Subcutaneous abdominal adipose tissue (tissue), 5 donors: ENCODE measurements at regions not wholly inside any gene's neighbourhood (a gene's known extent, or its start where the extent isn't known, plus 50 kb on each side); places are given as distances from the start of the nearest gene placed in this dataset.

ENCODE experiments used
- H3K27ac ChIP-seq: one replicate; pipeline ENCODE4 v1.7.0; 2013; ENCODE audit warnings: low read depth, mild to moderate bottlenecking, inconsistent platforms, low read length, moderate library complexity
- H3K27me3 ChIP-seq, 5 donors: one replicate each; pipeline ENCODE4 v1.7.0; 2013; ENCODE audit warnings: low read length in 5 of 5, inconsistent platforms in 1 of 5; ENCODE audit not compliant: control insufficient read depth in 5 of 5, insufficient read depth in 4 of 5
- H3K36me3 ChIP-seq, 5 donors: one replicate each; pipeline ENCODE4 v1.7.0; 2013; ENCODE audit warnings: low read length in 5 of 5; ENCODE audit not compliant: control insufficient read depth in 5 of 5, insufficient read depth in 5 of 5
- H3K4me1 ChIP-seq, 5 donors: one replicate each; pipeline ENCODE4 v1.7.0; 2013; ENCODE audit warnings: low read length in 5 of 5, mild to moderate bottlenecking in 3 of 5, moderate library complexity in 1 of 5; ENCODE audit not compliant: control insufficient read depth in 5 of 5, insufficient read depth in 5 of 5
- H3K4me3 ChIP-seq, 5 donors: one replicate each; pipeline ENCODE4 v1.7.0; 2013; ENCODE audit warnings: low read length in 5 of 5, low read depth in 1 of 5
- H3K9ac ChIP-seq, 5 donors: one replicate each; pipeline ENCODE4 v1.7.0; 2013; ENCODE audit warnings: low read length in 5 of 5, mild to moderate bottlenecking in 4 of 5, moderate library complexity in 3 of 5
- H3K9me3 ChIP-seq, 5 donors: one replicate each; pipeline ENCODE4 v1.7.0; 2013; ENCODE audit warnings: low read length in 5 of 5; ENCODE audit not compliant: control insufficient read depth in 5 of 5
- donor health status: healthy.
- donor health status: healthy.
- donor health status: healthy.
- donor health status: healthy.
- donor health status: healthy.

DNA sequence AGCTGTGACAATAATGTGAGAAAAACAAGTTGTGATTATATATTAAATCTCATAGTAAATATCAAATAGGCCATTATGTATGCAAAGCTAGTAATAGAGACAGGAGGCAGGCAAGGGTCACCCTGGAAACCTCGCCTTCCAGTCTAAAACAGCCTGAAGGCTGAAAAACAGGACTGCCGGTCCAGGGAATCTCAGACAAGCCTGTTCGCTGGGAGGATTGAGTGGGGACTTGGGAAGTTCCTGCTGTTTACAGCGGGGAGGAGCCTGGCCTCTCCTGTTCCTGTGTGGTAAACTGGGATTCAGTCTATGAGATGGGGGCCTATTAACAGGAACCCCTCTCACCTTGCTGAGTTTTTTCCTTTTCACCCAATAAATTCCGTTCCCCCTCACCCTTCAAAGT lies 2317.3 kb downstream of the PCDH7 start:
- no peak overlapping the region for H3K27ac ChIP-seq
- no peak overlapping the region for H3K9ac ChIP-seq
- no peaks in the 10 kb centered on the region for H3K27me3 ChIP-seq
- no peaks in the 10 kb centered on the region for H3K36me3 ChIP-seq
- no peaks in the 10 kb centered on the region for H3K4me1 ChIP-seq
- no peak overlapping the region for H3K4me3 ChIP-seq
- no peaks in the 10 kb centered on the region for H3K9me3 ChIP-seq

DNA sequence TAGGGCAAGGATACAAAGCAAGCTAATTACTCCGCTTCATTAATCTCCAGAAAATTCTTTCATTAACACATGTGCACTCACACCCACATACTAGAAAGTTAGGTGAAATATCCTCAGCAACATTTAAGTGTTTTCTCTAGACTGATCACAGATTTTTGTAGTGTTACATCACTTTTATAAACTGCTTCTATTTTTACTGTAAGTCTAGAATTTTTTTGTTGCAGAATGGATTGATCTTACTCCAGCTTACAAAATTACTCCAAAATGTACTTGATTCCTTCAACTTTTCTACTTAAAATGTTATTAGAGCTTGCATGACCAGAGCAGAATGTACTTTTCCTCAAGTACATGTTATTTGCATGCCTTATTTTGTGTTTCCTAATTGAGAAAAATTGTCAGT lies 2325.2 kb downstream of the PCDH7 start:
- H3K36me3 ChIP-seq, result no peaks in the 10 kb centered on the region
- no peak overlapping the region for H3K9ac ChIP-seq
- H3K9me3 ChIP-seq, result no peaks in the 10 kb centered on the region
- H3K4me1 ChIP-seq, result no peaks in the 10 kb centered on the region
- no peaks in the 10 kb centered on the region for H3K27me3 ChIP-seq
- no peak overlapping the region for H3K27ac ChIP-seq
- no peak overlapping the region for H3K4me3 ChIP-seq

DNA sequence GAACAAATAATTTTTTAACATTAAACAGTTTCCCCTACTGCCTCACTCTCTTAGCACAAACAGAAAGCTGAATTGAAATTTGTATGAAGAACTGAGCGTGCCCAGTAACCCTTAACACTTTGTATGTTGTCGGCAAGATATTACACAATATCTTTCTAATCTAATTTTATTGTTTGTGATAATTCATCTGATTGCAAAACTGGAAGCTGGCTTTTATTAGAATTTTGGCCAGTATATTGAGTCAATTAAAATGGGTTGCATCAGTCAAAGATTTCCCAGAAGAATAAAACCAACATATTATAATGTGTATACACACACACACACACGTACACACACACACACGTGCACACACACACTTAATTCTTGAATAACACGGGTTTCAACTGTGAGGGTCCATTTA lies 2332.1 kb downstream of the PCDH7 start:
- H3K36me3 ChIP-seq, result no peaks in the 10 kb centered on the region
- H3K9me3 ChIP-seq, result no peaks in the 10 kb centered on the region
- H3K27ac ChIP-seq, result no peak overlapping the region

DNA sequence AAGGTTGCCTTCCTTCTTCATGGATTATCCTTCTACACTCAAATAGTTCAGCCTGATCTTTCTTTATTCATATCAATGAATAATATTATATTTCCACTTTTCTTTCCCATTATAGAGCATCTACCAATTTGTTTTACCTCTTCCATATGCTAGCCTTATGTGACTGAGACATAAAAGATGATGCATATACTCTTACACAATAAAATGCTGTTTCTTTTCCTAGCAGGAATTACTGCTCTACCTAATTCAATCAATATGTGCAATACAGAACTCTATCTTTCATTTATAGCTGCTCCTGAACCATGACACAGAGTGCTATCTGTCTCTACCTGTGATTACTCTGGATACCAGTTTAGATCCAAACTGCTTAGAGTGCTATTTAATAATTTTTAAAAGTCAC lies 2334.0 kb downstream of the PCDH7 start:
- Histone ChIP-seq H3K27me3 (no peaks in the 10 kb centered on the region), H3K27ac (no peak overlapping the region), H3K4me1 (peaks cover 0 to 10% (median 0%) of the 10 kb centered on the region in 5 donors), H3K4me3 (no peak overlapping the region), H3K36me3 (no peaks in the 10 kb centered on the region), H3K9me3 (no peaks in the 10 kb centered on the region), H3K9ac (no peak overlapping the region)

More for the DNA sequence above, 2332.1 kb downstream of the PCDH7 start:
- Histone ChIP-seq H3K4me3 (peak overlapping the region in 3 of 5 donors; percentile 17 to 50 (median 37)), H3K4me1 (peaks cover 0 to 10% (median 0%) of the 10 kb centered on the region in 5 donors), H3K9ac (no peak overlapping the region), H3K27me3 (no peaks in the 10 kb centered on the region)

DNA sequence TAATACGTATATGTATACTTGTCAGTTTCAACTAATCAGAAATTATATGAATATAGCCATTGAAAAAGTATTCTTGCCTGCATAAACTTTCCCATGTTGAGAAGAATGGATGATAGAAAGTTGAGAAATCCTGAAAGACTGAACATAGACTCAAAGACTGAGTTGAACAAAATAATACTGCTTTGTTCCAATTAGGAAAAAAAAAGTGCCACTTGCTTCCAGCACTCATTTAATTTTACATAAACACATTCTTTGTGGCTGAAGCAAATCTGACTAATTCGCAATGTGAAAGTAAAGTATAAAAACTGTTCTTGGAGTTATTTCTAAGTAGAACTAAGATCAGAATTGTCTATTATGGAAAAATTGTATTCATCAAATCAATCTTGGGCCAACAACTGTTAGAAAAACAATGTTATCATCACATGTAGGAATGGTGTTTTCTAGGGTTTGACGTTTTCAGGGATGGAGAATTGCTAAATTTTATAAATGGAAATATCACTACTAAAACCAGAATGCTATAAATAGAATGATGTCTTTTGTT lies 2334.6 kb downstream of the PCDH7 start:
- no peak overlapping the region for H3K27ac ChIP-seq
- no peaks in the 10 kb centered on the region for H3K9me3 ChIP-seq
- peaks cover 0 to 10% (median 0%) of the 10 kb centered on the region in 5 donors for H3K4me1 ChIP-seq
- H3K4me3 ChIP-seq, result no peak overlapping the region
- H3K9ac ChIP-seq, result no peak overlapping the region
- no peaks in the 10 kb centered on the region for H3K27me3 ChIP-seq
- H3K36me3 ChIP-seq, result no peaks in the 10 kb centered on the region

DNA sequence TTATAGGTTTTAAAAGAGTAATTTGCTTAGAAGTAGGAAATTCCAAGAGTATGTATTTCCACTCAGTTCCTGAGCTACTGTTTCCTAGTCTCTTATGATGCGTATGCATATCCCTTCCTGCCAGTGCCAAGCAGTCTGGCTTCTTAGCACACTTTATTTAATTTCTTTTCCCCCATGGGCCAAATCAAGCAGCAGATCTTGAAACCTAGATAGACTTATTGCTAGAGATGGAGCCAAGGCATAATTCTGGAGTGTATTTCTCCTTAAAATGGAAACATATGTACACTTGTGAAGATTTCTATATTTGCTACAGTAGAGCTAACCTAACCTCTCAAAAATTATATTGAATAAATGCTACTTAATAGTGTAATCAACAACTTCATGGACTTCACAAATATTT lies 2337.6 kb downstream of the PCDH7 start:
- no peak overlapping the region for H3K4me3 ChIP-seq
- H3K27me3 ChIP-seq, result no peaks in the 10 kb centered on the region
- no peak overlapping the region for H3K27ac ChIP-seq

GRCh38 chr4:33058998-33059397 lies 2338.8 kb downstream of the PCDH7 start:
- H3K27me3 ChIP-seq, result no peaks in the 10 kb centered on the region
- no peaks in the 10 kb centered on the region for H3K9me3 ChIP-seq
- H3K36me3 ChIP-seq, result no peaks in the 10 kb centered on the region
- no peak overlapping the region for H3K27ac ChIP-seq
- no peak overlapping the region for H3K9ac ChIP-seq
- H3K4me3 ChIP-seq, result no peak overlapping the region
- H3K4me1 ChIP-seq, result peaks cover 2 to 21% (median 15%) of the 10 kb centered on the region in 5 donors

More for the DNA sequence above, 2337.6 kb downstream of the PCDH7 start:
- Histone ChIP-seq H3K9ac (no peak overlapping the region), H3K9me3 (no peaks in the 10 kb centered on the region), H3K36me3 (no peaks in the 10 kb centered on the region), H3K4me1 (peaks cover 2 to 24% (median 15%) of the 10 kb centered on the region in 5 donors)

DNA sequence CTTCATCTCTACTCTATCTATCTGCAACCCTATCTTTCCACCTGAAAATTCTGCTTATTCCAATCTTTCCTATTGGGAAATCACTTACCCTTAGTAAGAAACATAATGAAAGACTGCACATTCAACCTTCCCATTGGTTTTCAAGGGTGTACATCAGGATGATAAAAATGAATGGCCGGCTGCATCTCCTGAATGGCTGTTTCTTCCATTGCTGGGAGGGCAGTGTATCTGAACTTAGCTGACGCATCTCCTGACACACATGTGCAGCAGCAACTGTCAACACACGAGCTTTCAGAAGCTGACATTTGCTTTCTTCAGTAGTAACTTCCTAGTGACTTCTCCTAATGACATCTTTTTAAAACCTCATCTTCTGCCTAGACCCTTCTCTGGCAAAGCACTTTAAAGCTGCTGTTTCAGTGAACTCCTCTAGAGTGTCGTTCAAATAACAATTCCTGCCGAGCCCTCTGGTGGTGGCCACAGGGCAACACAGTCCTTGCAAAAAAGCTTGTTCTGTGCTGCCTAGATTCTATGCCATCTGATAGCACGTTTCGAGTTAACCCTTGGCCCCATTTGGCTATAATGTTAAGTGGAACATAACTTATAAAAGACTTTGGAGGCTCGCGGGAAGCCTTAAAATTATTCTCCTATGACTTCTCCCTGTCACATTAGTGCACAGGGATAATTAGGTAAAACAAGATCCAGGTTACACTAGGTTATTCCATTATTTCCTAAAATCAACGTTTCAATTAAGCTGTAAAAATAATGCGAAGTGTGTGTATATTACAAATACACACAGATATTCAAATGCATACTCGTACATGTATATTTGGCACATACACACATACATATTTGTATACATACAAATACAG lies 2340.7 kb downstream of the PCDH7 start:
- Histone ChIP-seq H3K9me3 (no peaks in the 10 kb centered on the region), H3K4me1 (peaks cover 2 to 21% (median 15%) of the 10 kb centered on the region in 5 donors), H3K36me3 (no peaks in the 10 kb centered on the region), H3K9ac (no peak overlapping the region), H3K27me3 (no peaks in the 10 kb centered on the region), H3K27ac (no peak overlapping the region), H3K4me3 (no peak overlapping the region)

- H3K4me3 ChIP-seq, result no peak overlapping the region
- H3K27me3 ChIP-seq, result no peaks in the 10 kb centered on the region
- no peaks in the 10 kb centered on the region for H3K36me3 ChIP-seq
- no peak overlapping the region for H3K27ac ChIP-seq
- no peak overlapping the region for H3K9ac ChIP-seq
- H3K9me3 ChIP-seq, result no peaks in the 10 kb centered on the region
- peaks cover 2 to 21% (median 15%) of the 10 kb centered on the region in 5 donors for H3K4me1 ChIP-seq
These were observed 2341.6 kb downstream of the PCDH7 start for GRCh38 chr4:33061727-33062126.

DNA sequence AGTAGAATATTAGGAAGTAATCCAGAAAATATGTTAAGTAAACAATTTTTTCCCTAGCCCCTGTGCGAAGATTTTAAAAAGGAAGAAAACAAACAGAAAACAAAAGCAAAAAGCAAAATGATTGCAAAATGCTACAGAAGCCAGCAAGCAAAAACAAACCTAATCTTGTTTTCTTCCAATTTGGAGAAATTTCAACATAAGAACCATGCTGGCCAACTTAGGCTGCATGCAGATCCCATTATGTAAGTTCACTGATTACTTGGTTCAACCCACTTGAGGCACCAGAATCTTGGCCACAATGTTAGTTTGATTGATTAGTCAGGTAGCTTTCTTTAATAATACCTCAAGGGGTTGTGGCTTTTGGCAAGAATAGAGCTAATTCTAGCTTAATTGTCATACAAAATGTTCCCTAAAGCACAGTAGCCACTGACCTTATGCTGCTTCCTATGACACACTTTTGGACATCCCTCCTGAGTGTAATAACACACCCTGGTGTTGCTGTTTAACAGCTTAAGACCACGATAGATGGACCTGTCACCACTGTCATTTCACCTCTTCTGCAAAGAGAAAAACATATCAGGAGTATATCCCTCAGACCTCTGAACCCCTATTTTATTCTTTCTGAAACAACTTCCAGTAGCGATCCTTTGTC lies 2342.1 kb downstream of the PCDH7 start:
- Histone ChIP-seq H3K27me3 (no peaks in the 10 kb centered on the region), H3K4me1 (peaks cover 2 to 21% (median 15%) of the 10 kb centered on the region in 5 donors), H3K27ac (no peak overlapping the region), H3K9ac (no peak overlapping the region), H3K36me3 (no peaks in the 10 kb centered on the region), H3K4me3 (peak overlapping the region in 1 of 5 donors; percentile 4), H3K9me3 (no peaks in the 10 kb centered on the region)
